HS-27A (cell line): ENCODE measurements at regions not wholly inside any gene's neighbourhood (a gene's known extent, or its start where the extent isn't known, plus 50 kb on each side); places are given as distances from the start of the nearest gene placed in this dataset.

Experiments used
- DNase-seq: peaks from one replicate; pipeline ENCODE4 v3.0.0-alpha.2; 2012; ENCODE audit warnings: low read depth, missing footprints

DNA sequence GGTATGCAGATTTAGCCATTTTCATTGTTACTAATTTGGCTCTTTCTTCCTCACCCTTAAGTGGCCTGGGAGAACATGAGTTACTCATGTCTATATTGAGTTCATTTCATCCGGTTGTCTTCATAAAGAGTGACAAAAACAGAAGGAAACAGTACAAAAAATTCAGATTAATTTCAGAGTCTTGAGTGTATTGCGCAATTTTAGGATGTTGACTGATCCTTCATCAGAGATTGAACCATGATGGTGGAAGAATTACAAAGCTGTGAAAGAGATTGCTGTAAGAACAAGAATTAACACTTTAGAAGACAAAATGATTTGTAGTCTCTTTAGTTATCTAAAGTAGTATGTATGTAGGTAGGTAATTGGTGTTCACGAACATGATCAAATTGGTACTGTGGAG, 194.0 kb upstream of the PPP1R3A start:
- DNase-seq: no peak

DNA sequence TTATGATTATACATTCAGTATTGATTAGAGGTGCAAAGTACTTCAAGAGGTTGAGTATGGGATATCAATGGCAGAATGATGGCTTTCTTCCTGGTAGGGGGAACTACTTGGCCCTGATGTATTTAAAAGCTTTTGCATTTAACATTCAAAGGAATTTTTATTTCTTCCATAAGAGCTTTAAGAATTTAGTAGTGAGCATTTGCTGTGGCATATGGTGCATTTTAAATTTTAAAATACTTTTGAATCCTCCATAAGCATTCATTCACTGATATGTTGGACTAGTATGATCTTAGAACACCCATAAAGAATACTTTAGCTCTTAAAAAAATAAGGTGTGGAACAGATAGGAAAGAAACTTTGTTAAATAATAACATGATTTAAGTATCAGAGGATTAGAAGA, 191.9 kb upstream of the PPP1R3A start:
- DNase-seq: no peak

DNA sequence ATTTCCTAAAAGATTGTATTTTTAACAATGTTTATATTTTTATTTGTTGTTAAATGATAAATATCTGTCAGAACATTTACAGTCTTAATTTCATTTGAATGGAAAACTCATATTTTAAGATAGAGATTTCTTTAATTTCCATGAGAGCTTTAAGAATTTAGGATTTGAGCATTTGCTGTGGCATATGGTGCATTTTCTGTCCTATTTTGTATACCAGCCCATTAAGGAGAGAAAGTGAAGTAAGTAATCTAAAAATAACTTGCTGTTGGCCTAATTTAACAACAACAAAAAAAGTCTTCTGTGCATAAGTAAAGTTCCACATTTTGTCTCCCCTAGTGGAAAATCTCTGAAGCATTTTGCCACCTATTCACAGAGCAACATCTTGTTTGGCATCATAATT, 190.9 kb upstream of the PPP1R3A start:
- no peak for DNase-seq

DNA sequence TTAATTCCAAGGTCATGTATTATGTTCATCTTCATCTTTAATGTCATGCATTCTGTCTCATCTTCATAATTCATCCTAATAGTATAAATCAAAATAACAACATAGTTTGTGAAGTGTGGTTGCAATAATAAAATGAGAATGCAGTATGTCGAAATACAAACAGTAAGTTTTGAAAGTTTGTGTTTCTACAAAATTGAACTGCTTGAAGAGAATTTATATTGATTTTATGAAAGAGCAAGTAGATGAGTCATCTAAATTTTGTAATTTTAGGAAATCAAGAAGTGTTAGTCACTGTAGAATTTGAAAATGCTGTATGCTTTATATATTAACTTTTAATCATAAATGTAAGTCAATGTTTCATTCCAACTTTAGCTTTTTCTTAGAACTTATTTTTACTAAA, 190.5 kb upstream of the PPP1R3A start:
- DNase-seq: no peak

DNA sequence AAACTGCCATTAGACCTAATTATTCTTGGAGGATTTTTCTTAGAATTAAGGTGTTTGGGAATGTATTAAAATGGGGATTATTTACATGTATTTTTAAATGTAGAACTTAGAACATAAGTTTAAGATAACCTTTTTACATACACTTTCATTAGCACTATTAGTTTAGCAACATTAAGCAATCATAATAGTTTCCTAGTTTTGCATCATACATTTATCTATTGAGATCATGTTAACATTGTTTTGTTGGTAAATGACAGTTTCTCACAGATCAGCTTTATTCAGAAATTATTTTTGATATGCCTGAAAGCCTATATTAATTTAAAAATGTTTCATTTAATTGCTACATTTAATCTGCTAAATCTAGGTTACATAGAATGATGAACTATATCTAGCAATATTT, 189.7 kb upstream of the PPP1R3A start:
- no peak for DNase-seq

DNA sequence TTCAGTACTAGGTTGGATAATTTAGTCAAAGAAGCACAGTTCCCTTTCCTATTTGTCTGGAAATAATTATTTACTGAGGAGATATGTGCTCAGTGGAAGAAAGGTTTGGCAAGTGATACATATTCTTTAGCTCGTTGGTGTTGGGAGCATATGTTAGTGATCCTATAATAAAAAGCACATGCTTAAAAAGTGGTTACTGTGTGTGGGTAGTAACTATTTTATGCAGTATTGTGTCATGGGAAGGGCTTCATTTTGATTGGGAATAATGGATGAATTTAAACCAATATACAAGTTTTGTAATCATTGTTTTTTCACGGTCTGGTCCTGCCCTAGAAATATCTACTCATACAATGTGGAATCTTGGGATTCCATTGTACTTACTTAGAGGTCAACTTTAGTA, 188.7 kb upstream of the PPP1R3A start:
- no peak for DNase-seq

DNA sequence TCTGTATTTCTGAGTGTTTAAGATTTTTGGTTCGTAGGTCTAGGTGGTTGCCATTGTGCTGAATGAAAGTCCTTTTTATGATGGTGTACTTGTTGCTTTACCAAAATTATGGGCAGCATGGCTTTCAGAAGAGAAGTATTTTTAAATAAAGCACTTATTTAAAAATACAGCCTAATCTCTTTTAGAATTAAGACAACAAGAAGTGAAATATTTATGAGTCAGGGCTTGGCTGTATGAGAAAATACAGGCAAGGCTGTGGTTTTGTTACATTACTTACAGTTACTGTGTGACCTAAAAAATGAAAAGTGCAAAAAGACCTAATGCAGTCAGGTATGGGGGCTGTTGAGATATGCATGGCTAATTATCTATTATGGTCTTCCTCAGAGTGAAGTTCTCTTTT, 185.2 kb upstream of the PPP1R3A start:
- no peak for DNase-seq

DNA sequence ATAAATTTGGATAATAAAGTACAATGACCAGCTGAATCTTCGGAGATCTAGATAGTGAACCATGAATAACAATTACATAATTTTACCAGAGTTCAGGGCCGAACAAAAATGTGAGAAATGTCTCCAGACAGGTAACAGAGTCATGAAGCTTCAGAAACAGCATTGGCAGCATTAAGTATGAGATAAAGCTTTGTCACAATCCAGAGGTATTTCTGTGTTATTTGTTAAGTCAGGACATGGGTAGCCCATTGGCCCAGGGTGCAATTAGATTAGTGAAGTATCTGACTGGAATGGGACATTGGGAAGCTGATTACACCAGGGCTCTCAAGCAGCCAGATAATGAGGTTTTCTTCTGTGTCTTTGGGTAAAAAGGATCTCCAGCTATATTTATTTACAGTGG, 184.2 kb upstream of the PPP1R3A start:
- no peak for DNase-seq

DNA sequence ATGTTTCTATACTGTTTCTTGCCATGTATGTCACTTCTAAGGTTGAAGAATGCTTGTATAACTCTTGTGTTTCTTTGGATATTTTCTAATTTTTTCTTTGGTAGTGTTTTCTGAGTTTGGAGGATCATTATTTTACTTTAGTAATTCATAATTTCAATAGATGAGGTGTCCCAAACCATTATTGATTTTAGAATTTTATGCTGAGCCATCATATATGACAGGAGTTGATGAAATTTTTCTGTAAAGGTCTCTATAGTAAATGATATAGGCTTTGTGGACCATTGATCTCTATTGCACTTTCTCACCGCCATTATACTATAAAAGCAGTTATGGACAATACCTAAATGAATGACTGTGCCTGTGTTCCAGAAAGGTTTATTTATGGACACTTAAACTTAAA, 183.3 kb upstream of the PPP1R3A start:
- DNase-seq: no peak

DNA sequence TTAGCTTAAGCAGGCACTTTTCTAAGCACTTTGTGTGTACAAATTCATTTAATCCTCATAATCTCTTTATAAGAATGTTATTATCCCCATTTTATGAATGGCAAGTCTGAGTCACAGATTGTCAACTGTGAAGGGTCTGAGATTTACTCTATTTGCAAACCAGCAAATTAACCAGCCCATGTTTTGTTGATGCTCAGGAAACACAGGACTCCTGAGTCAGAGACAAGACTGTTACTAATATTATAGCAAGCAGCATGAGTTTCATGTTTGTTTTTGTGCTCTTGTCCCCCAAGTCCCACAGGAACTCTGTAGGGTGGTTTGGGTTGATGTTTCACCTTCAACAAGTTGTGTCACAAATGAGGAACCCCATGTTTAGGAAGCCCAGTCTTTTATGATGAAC, 182.0 kb upstream of the PPP1R3A start:
- no peak for DNase-seq

DNA sequence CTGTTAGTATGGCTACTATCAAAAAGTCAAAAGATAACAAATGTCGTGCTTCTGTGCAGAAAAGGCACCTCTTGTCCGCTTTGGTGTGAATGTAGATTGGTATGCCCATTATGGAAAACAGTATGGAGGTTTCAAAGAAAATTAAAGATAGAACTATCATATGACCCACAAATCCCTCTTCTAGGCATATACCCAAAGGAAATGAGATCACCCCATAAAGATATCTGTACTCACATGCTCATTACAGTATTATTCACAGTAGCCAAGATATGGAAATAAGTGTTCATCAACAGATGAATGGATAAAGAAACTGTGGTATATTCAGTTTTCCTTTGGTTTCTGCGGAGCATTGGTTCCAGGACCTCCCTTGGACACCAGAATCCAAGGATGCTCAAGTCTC, 180.5 kb upstream of the PPP1R3A start:
- no peak for DNase-seq

DNA sequence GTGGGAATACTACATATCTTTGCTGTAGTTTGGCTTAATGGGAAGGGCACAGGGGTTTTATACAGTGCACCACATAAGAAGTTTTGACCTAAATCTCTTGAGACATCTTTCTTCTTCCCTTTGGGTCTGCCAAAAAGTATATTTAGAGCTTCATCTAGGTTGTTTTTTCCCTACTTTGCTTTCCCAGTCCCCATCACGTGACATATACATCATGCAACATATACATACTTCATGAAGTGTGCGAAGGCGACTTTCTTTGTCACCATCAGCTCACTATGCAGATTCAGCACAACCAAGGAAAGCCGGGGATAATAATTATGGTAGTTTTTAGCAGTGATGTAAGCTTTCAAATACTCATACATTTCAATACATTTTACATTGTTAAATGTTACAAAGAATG, 177.1 kb upstream of the PPP1R3A start:
- DNase-seq: no peak

DNA sequence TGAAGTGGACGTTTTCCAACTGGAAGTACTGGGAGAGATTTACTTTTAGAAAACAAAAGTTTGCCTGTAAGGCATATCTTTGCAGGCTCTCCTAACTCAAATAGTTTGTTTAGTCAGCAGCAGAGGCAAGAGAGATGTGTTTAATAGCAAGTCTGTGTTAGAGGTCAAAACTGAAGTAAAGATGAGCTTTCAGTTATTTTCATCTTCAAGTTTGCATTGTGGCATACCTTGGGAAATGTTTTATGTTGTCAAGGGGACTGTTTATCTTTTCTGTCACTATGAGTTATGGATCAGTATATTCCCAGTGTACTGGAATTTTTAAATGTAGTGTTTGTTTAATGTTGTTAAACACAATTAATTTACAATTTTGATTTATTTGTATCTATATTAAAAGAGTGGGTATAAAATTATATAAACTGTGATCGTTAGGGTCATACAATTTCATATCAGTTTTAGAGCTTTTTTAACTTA, 169.7 kb upstream of the PPP1R3A start:
- DNase-seq: no peak

DNA sequence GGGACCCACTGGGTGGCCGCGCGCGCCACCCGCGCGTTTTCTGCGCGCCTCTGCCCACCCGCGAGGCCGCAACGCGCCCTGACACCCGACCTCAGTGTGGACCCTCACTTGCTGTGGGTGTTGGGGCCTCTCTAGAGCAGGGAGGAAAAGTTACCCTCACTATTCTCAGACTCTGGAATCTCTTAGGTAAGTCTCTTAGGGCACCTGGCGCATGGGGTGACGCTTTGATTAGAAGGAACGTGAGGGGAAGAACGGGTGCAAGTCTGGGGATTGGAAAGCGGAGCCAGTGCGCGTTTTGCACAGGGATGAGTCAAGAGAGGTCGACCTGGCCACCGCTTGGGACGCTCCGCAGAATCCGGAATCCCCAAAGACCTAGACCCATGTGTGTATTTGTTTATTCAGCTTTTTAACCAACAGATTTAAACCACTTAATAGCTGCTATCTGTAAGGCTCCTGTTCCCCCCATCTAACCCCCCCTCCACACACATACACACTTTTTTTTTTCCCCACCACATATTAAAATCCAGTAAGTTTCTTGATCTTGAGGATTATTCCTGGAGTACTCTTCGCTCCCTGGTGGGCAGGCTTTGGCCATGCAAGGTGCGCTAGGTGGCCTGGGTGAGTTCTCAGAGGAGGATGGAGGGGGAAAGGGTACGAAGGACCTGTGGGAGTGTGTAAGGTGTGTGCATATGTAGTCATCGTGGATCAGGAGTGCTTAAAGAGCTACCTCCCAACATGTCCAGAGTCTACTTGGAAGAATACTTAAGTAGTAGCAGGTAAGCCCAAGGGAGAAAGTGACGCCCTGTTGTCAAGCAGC, 169.1 kb upstream of the PPP1R3A start:
- DNase-seq: no peak

DNA sequence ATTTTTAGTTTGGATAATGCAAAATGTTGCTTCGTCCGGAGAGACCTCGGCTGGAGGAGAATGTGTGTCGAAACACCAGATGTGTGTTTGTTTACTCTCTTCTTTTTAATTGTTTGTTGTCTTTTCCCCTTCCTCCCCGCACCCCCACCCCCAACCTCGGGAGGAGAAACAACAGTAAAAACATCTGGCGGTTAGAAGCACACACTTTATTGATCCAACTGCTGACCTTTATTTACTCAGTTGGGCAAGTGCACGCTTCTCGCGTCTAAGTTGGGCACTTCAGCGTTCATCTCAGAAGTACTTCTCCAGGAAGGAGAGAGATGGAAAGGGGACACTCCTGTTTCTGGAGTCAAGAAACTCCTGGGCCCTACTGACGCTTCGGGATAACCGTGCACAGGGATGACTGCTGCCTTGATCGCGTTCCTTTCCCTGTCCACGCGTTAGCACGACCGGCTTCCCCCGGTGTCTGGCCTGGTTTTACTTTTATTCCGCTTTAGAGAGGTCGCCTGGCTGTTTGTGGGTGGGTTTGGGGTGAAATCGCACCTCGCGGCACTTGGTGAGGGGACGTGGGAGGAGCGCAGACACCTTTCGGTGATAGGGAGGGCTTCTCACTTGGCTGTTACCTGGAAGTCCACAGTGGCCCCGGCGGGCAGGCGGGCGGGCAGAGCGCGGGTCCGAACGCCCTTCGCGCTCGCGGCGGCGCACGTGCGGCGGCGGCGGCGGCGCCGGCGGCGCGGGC, 168.3 kb upstream of the PPP1R3A start:
- no peak for DNase-seq

DNA sequence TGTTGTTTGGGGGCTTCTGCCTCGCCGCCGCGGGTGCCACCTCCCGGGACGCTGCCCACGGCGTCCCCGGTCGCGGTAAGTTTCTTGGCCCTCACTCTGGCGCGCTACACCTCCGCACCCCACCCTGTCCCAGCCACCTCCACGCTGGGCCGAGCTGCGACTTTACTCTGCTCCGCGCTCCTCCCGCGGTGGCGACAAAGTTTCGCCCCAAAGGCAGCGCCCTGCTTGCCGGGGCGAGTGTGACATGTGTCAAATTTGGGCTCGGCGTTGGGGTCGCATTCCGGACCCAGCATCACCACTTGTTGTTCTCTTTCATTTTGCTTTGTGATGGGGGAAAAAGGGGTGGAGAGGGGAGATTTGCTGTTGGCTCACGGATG, 167.7 kb upstream of the PPP1R3A start:
- no peak for DNase-seq

DNA sequence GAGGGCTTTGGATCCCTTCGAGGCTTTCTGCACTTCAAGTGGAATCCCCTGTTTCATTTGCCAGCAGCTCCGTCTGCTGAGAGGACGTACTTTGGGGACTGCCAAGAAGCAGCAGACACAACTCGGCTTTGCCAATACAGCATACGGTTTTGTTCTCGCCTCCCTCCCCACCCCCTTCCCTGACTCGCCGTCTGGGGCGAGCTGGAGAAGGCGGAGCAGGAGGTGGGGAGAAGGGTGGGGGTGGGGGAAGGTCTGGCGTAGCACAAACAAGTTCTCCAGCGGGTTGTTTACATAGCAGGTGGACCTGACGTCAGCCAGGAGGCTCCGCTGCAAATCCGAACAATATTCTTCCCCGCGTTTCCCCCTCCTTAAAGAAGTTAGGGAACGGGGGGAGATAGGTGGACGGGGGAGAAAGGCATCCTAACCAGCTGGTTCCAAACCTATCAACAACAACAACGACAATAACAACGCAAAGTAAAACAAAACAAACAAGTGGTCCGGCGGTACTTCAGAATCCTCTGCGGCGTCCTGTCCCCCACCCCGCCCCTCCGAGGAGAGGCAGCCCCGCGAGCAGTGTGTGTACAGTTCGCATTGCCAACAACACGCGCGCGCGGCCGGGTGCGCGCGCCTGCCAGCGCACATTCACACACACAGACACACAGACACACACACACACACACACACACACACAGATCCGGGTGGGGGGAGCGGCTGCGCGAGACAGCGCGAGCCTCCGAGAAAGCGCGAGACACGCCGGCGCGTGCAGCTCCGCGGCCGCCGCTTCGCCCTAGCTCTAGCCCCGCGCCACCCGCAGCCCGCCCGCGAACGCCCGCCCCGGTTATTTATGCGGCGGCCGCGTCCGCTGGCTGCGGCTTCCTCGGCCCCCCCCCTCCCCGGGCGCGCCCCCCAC, 167.0 kb upstream of the PPP1R3A start:
- DNase-seq: no peak

DNA sequence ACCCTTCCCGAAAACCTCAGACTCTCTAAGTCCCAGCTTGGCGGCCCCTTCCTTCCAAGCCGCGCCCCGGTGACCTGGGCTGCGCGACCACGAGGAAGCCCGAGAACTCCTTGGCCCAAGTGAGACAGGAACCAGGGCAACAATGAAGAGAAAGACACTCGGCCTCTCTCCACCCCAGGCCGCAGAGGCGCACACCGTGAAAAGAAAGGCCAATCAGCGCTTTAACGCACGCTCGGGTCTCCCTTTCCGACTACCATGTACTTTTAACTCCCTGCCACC, 166.4 kb upstream of the PPP1R3A start:
- DNase-seq: no peak

DNA sequence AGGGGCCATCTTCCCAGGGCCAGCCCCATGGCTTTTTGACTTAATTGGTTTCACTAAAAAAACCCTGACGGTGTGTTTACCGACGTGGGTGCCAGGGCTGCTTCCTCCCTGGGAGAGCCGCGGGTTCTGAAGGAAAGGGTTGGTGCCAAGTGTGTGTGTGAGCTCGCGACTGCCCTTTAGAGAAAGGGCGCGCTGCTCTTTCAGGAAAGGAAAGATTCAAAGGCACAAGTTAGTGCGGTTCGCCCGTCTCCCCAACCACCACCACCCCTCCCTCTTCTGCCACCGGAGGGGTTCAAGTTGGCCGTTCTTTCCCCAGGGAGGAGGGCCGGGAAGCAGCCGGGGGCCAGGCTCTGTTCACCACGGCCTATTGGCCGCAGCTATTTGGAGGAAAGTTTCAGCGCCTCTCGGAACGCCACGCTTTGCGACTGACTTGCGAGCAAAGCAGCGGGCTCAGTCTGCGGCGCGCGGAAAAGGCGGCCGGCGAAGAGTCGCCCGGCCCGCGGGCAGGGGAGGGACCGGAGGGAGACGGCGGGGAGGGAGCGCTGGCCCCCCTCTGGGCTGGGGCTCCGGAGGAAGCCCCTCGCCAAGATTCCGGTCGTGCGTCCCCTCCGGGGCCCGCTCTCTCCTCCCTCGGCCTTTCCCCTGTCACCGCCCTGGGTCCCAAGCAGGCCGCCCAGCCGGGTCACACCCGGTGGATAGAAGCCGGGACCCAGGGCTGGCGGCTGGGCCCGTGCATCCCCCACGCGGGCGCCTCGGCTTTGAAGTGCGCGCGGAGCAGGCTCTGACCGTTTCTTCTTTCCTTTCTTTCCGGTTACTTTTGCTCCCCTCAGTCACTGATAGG, 165.9 kb upstream of the PPP1R3A start:
- DNase-seq: no peak

DNA sequence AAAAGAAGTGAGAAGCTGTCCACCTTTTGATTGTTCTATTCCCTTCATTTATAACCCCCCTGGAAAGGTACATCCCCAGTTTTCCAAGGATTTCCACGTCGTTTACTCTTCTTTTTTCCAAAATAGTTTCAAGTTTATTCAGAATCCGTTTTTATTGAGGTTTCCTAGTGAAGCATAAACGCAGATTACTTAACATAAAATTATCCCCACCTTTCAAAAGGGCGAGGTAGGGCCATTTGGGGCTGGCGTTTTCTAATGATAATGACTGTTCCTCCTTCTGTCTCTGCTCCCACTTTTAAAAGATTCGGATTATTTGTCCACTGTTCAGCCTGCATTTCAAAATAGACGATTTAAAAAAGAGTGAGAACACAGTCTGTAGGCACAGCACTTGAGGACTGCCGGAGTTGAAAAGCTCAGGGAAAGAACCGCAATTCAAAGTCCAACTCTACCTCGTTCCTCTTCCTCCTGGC, 165.2 kb upstream of the PPP1R3A start:
- no peak for DNase-seq

DNA sequence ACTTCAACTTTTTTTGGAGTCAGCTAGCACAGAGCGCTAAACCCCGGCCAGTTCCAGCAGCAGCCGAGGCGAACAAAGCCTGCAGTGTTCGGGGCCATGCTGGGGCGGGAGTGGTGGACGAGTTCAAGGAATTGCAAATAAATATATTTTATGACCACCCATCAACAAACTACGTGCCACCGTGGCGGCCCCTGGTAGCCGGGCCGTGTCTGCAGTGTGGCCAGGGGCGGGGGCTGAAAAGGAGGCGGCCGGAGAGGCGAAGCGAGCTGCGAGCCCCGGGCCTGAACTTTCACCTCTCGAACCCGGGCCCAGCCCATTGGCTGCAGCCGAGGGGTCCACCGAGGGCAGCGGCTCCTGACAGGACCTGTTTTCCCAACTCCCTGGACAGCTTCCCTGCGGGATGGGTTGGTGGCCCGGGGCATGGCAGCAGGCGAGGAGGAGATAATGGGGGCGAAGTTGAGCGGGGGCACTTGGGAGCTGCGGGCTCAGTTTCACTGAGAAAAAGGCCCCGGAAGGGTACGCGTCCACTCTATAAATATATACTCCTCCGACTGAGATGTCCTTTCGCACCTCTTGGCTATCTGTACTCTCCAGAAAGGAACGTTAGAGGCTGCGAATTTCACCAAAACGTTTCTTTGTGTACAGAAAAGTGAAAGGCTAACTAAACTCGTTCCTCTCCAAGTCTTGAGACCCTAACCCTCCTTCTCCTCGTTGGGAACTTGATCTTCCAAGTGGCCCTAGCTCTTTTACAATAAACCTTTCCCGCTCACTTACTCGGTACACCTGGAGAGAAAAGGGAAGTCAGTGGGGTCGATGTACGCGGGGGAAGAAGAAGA, 164.6 kb upstream of the PPP1R3A start:
- DNase-seq: no peak
